ENCODE measurements at regions not wholly inside any gene's neighbourhood (a gene's known extent, or its start where the extent isn't known, plus 50 kb on each side); places are given as distances from the start of the nearest gene placed in this dataset.
"Not testable (repeated sequence)": the region's sequence is repeated elsewhere in the genome, so short reads cannot be mapped to it uniquely, and the experiment has no call there.

GRCh38 chr7:152931633-152932032, 172.1 kb downstream of the ACTR3B start:
- no peak overlapping the region for H2BK15ac ChIP-seq (replicated peaks; ENCODE audit: low read depth)
- no peaks in the 10 kb centered on the region for H3K79me1 ChIP-seq (ENCODE audit: low read length)
- no CpG with 5 or more reads among the region's 6 CpGs for WGBS (ENCODE audit: extremely low coverage, insufficient coverage, low lambda C conversion rate)
- H4K5ac ChIP-seq (ENCODE audit: low read length), result no peak overlapping the region
- no peak overlapping the region for H3K4ac ChIP-seq (ENCODE audit: low read depth, low read length)
- H3K79me2 ChIP-seq (ENCODE audit: control insufficient read depth, insufficient read depth, low read length), result no peaks in the 10 kb centered on the region
- no peak overlapping the region for H4K8ac ChIP-seq (ENCODE audit: low read depth, low read length)
- no peak overlapping the region for H3K56ac ChIP-seq (ENCODE audit: low read length)
- H3K27me3 ChIP-seq (ENCODE audit: insufficient read depth, low read length, poor library complexity), result no peaks in the 10 kb centered on the region
- no peak overlapping the region for H3K27ac ChIP-seq (ENCODE audit: low read depth, low read length)
- no peak overlapping the region for H3K4me2 ChIP-seq (ENCODE audit: low read length)
- H3K9ac ChIP-seq (ENCODE audit: low read length), result no peak overlapping the region
- no peak for DNase-seq
- no peak overlapping the region for H3K18ac ChIP-seq (ENCODE audit: low read length)
- H3K36me3 ChIP-seq (ENCODE audit: control insufficient read depth, insufficient read depth, low read length), result no peaks in the 10 kb centered on the region
- H2AK5ac ChIP-seq (ENCODE audit: low read length), result no peak overlapping the region
- no peak overlapping the region for H2BK5ac ChIP-seq (ENCODE audit: low read length)
- no peak overlapping the region for H3K23ac ChIP-seq (ENCODE audit: low read length)
- H2BK120ac ChIP-seq (ENCODE audit: low read depth, low read length), result no peak overlapping the region
- no peak overlapping the region for H3K4me3 ChIP-seq (ENCODE audit: low read length)
- no peaks in the 10 kb centered on the region for H3K4me1 ChIP-seq (ENCODE audit: control insufficient read depth, low read depth, low read length)

DNA sequence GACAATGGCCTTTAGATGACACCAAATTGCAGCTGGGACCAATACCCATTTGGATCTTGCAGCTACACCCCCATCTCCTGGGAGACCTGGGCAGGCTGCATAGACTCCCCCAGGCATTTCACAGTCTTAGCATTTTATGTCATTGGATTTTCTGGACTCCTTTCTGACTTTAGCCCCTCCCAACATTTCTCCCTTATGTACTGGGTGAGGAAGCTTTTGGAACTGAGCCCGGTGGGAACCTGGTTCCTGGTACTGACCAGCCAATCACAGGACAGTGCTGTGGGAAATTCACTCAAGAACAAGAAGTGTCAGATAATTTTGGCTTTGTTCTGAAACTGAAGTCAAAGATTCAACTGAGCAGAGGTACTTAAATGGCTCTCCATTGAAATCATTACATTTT, 177.7 kb downstream of the ACTR3B start:
- H3K4me2 ChIP-seq (ENCODE audit: low read length), result no peak overlapping the region
- no peak overlapping the region for H2BK5ac ChIP-seq (ENCODE audit: low read length)
- no peak for DNase-seq
- no peak overlapping the region for H2AK5ac ChIP-seq (ENCODE audit: low read length)
- no peak overlapping the region for H3K56ac ChIP-seq (ENCODE audit: low read length)
- no peak overlapping the region for H3K23ac ChIP-seq (ENCODE audit: low read length)
- no peak overlapping the region for H4K8ac ChIP-seq (ENCODE audit: low read depth, low read length)
- no peak overlapping the region for H3K18ac ChIP-seq (ENCODE audit: low read length)
- H3K79me2 ChIP-seq (ENCODE audit: control insufficient read depth, insufficient read depth, low read length), result no peaks in the 10 kb centered on the region
- no peaks in the 10 kb centered on the region for H3K79me1 ChIP-seq (ENCODE audit: low read length)
- H3K9ac ChIP-seq (ENCODE audit: low read length), result no peak overlapping the region
- H2BK120ac ChIP-seq (ENCODE audit: low read depth, low read length), result no peak overlapping the region
- H3K36me3 ChIP-seq (ENCODE audit: control insufficient read depth, insufficient read depth, low read length), result no peaks in the 10 kb centered on the region
- H3K27ac ChIP-seq (ENCODE audit: low read depth, low read length), result no peak overlapping the region
- H2BK15ac ChIP-seq (replicated peaks; ENCODE audit: low read depth), result no peak overlapping the region
- WGBS (ENCODE audit: extremely low coverage, insufficient coverage, low lambda C conversion rate), result no CpG with 5 or more reads among the region's 1 CpG
- no peak overlapping the region for H3K4me3 ChIP-seq (ENCODE audit: low read length)
- no peaks in the 10 kb centered on the region for H3K4me1 ChIP-seq (ENCODE audit: control insufficient read depth, low read depth, low read length)
- no peak overlapping the region for H4K5ac ChIP-seq (ENCODE audit: low read length)
- no peak overlapping the region for H3K4ac ChIP-seq (ENCODE audit: low read depth, low read length)
- no peaks in the 10 kb centered on the region for H3K27me3 ChIP-seq (ENCODE audit: insufficient read depth, low read length, poor library complexity)

DNA sequence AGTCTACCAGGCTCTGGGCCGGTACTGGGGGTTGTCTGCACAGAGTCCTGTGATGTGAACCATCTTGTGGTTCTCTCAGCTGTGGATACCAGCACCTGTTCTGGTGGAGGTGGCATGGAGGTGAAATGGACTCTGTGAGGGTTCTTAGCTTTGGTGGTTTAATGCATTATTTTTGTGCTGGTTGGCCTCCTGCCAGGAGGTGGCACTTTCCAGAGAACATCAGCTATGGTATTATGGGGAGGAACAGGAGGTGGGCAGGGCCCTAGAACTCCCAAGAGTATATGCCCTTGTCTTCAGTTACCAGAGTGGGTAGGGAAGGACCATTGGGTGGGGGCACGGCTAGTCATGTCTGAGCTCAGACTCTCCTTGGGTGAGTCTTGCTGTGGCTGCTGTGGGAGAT, 187.1 kb downstream of the ACTR3B start:
- not testable (repeated sequence) for H3K79me1 ChIP-seq (ENCODE audit: low read length); H3K4me3 ChIP-seq (ENCODE audit: low read length); H3K79me2 ChIP-seq (ENCODE audit: control insufficient read depth, insufficient read depth, low read length); H3K27me3 ChIP-seq (ENCODE audit: insufficient read depth, low read length, poor library complexity); H2BK15ac ChIP-seq (replicated peaks; ENCODE audit: low read depth); H4K5ac ChIP-seq (ENCODE audit: low read length); H3K4me2 ChIP-seq (ENCODE audit: low read length); H2AK5ac ChIP-seq (ENCODE audit: low read length); H3K4ac ChIP-seq (ENCODE audit: low read depth, low read length); H3K23ac ChIP-seq (ENCODE audit: low read length); H3K56ac ChIP-seq (ENCODE audit: low read length); H3K36me3 ChIP-seq (ENCODE audit: control insufficient read depth, insufficient read depth, low read length); DNase-seq; H3K9ac ChIP-seq (ENCODE audit: low read length); H2BK120ac ChIP-seq (ENCODE audit: low read depth, low read length); H2BK5ac ChIP-seq (ENCODE audit: low read length); H3K18ac ChIP-seq (ENCODE audit: low read length); H3K4me1 ChIP-seq (ENCODE audit: control insufficient read depth, low read depth, low read length); H4K8ac ChIP-seq (ENCODE audit: low read depth, low read length); H3K27ac ChIP-seq (ENCODE audit: low read depth, low read length)
- WGBS (ENCODE audit: extremely low coverage, insufficient coverage, low lambda C conversion rate), result no CpG with 5 or more reads among the region's 2 CpGs

DNA sequence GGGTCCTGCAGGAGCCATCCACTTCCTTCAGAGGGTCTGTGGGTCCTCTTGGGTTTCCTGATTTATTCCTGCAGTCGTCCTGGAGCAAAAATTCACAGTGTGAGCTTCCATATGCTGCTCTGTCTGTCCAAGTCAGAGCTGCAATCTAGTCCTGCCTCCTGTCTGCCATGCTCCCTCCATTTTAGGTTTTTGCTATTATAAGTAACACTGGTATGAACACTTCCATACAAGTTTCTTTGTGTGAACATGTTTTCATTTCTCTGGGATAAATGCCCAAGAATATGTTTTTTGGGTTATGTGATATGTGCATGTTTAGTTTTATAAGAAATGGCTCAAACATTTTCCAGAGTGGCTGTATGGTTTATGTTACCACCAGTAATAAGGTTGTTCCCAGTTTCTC, 188.1 kb downstream of the ACTR3B start:
- Histone ChIP-seq H2BK15ac (replicated peaks; ENCODE audit: low read depth) (no peak overlapping the region), H3K4me3 (ENCODE audit: low read length) (no peak overlapping the region), H3K56ac (ENCODE audit: low read length) (no peak overlapping the region), H2BK120ac (ENCODE audit: low read depth, low read length) (no peak overlapping the region), H3K36me3 (ENCODE audit: control insufficient read depth, insufficient read depth, low read length) (no peaks in the 10 kb centered on the region), H2AK5ac (ENCODE audit: low read length) (no peak overlapping the region), H3K4me1 (ENCODE audit: control insufficient read depth, low read depth, low read length) (no peaks in the 10 kb centered on the region), H3K9ac (ENCODE audit: low read length) (no peak overlapping the region), H3K79me2 (ENCODE audit: control insufficient read depth, insufficient read depth, low read length) (no peaks in the 10 kb centered on the region), H4K5ac (ENCODE audit: low read length) (no peak overlapping the region), H3K23ac (ENCODE audit: low read length) (no peak overlapping the region), H3K79me1 (ENCODE audit: low read length) (no peaks in the 10 kb centered on the region), H3K18ac (ENCODE audit: low read length) (no peak overlapping the region), H3K4ac (ENCODE audit: low read depth, low read length) (no peak overlapping the region), H4K8ac (ENCODE audit: low read depth, low read length) (no peak overlapping the region), H3K27ac (ENCODE audit: low read depth, low read length) (no peak overlapping the region), H2BK5ac (ENCODE audit: low read length) (no peak overlapping the region), H3K27me3 (ENCODE audit: insufficient read depth, low read length, poor library complexity) (no peaks in the 10 kb centered on the region), H3K4me2 (ENCODE audit: low read length) (no peak overlapping the region)
- no CpG with 5 or more reads among the region's 1 CpG for WGBS (ENCODE audit: extremely low coverage, insufficient coverage, low lambda C conversion rate)
- no peak for DNase-seq

DNA sequence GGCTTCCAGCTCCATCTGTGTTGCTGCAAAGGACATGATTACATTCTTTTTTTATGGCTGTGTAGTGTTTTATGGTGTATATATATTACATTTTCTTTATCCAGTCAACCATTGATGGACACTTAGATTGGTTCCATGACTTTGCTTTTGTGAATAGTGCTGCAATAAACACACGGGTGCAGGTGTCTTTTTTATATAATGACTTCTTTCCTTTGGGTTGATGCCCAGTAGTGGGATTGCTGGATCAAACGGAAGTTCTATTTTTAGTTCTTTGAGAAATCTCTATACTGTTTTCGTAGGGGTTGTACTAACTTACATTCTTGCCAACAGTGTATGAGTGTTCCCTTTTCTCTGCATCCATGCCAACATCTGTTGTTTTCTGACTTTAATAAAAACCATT, 189.7 kb downstream of the ACTR3B start:
- H3K4ac ChIP-seq (ENCODE audit: low read depth, low read length), result no peak overlapping the region
- no peaks in the 10 kb centered on the region for H3K36me3 ChIP-seq (ENCODE audit: control insufficient read depth, insufficient read depth, low read length)
- no peaks in the 10 kb centered on the region for H3K79me2 ChIP-seq (ENCODE audit: control insufficient read depth, insufficient read depth, low read length)
- H3K79me1 ChIP-seq (ENCODE audit: low read length), result no peaks in the 10 kb centered on the region
- H3K4me1 ChIP-seq (ENCODE audit: control insufficient read depth, low read depth, low read length), result no peaks in the 10 kb centered on the region
- H3K56ac ChIP-seq (ENCODE audit: low read length), result no peak overlapping the region
- H4K8ac ChIP-seq (ENCODE audit: low read depth, low read length), result no peak overlapping the region
- no peak overlapping the region for H3K4me3 ChIP-seq (ENCODE audit: low read length)
- H2BK15ac ChIP-seq (replicated peaks; ENCODE audit: low read depth), result no peak overlapping the region
- H3K4me2 ChIP-seq (ENCODE audit: low read length), result no peak overlapping the region
- no peak overlapping the region for H4K5ac ChIP-seq (ENCODE audit: low read length)
- WGBS (ENCODE audit: extremely low coverage, insufficient coverage, low lambda C conversion rate), result no CpG with 5 or more reads among the region's 3 CpGs
- H2BK5ac ChIP-seq (ENCODE audit: low read length), result no peak overlapping the region
- H3K23ac ChIP-seq (ENCODE audit: low read length), result no peak overlapping the region
- no peak overlapping the region for H2AK5ac ChIP-seq (ENCODE audit: low read length)
- H3K27me3 ChIP-seq (ENCODE audit: insufficient read depth, low read length, poor library complexity), result no peaks in the 10 kb centered on the region
- H3K9ac ChIP-seq (ENCODE audit: low read length), result no peak overlapping the region
- no peak overlapping the region for H2BK120ac ChIP-seq (ENCODE audit: low read depth, low read length)
- H3K27ac ChIP-seq (ENCODE audit: low read depth, low read length), result no peak overlapping the region
- H3K18ac ChIP-seq (ENCODE audit: low read length), result no peak overlapping the region
- no peak for DNase-seq

DNA sequence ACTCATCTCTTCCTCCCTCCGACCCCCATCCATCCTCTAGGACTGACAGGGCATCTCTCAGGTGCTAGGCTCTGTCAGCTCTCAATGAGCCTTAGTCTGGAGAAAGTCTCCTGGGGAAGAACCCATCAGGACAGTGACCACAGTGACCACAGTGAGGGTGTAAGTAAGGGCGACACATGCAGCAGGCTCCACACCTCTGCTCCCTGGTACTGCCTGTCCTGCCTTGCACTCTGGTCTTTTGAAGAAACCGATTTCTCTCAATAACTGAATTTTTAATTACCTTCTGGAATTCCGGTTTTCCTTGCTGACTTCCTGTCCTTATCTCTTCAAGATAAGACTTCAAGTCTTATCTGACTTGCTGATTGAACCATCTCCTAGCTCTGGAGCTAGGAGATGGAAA, 190.2 kb downstream of the ACTR3B start:
- no peak overlapping the region for H3K23ac ChIP-seq (ENCODE audit: low read length)
- H3K4ac ChIP-seq (ENCODE audit: low read depth, low read length), result no peak overlapping the region
- no peak overlapping the region for H4K5ac ChIP-seq (ENCODE audit: low read length)
- no peaks in the 10 kb centered on the region for H3K4me1 ChIP-seq (ENCODE audit: control insufficient read depth, low read depth, low read length)
- no peak overlapping the region for H3K9ac ChIP-seq (ENCODE audit: low read length)
- no CpG with 5 or more reads among the region's 4 CpGs for WGBS (ENCODE audit: extremely low coverage, insufficient coverage, low lambda C conversion rate)
- H3K36me3 ChIP-seq (ENCODE audit: control insufficient read depth, insufficient read depth, low read length), result no peaks in the 10 kb centered on the region
- no peaks in the 10 kb centered on the region for H3K79me1 ChIP-seq (ENCODE audit: low read length)
- peak; percentile 16 for DNase-seq
- no peak overlapping the region for H4K8ac ChIP-seq (ENCODE audit: low read depth, low read length)
- H2BK120ac ChIP-seq (ENCODE audit: low read depth, low read length), result no peak overlapping the region
- H3K18ac ChIP-seq (ENCODE audit: low read length), result no peak overlapping the region
- no peak overlapping the region for H3K4me3 ChIP-seq (ENCODE audit: low read length)
- no peaks in the 10 kb centered on the region for H3K79me2 ChIP-seq (ENCODE audit: control insufficient read depth, insufficient read depth, low read length)
- H3K56ac ChIP-seq (ENCODE audit: low read length), result no peak overlapping the region
- no peak overlapping the region for H3K27ac ChIP-seq (ENCODE audit: low read depth, low read length)
- no peaks in the 10 kb centered on the region for H3K27me3 ChIP-seq (ENCODE audit: insufficient read depth, low read length, poor library complexity)
- no peak overlapping the region for H2BK5ac ChIP-seq (ENCODE audit: low read length)
- H2BK15ac ChIP-seq (replicated peaks; ENCODE audit: low read depth), result no peak overlapping the region
- no peak overlapping the region for H2AK5ac ChIP-seq (ENCODE audit: low read length)
- H3K4me2 ChIP-seq (ENCODE audit: low read length), result no peak overlapping the region

All from mesendoderm (in vitro differentiated cells).